22Rv1 (cell line): ENCODE measurements at regions not wholly inside any gene's neighbourhood (a gene's known extent, or its start where the extent isn't known, plus 50 kb on each side); places are given as distances from the start of the nearest gene placed in this dataset.

ENCODE experiments used
- ZFX ChIP-seq: fragments of 450-650 bp; IDR thresholded peaks from 2 replicates; pipeline ENCODE4 v1.6.1; 2017; ENCODE audit warnings: antibody characterized with exemption, borderline replicate concordance
- TF ChIP-seq, protein P1 (sequence below): fragments of 450-650 bp; IDR thresholded peaks from 2 replicates; pipeline ENCODE4 v1.5.1; 2017; ENCODE audit warnings: mild to moderate bottlenecking

- TF ChIP-seq, protein P1, sequence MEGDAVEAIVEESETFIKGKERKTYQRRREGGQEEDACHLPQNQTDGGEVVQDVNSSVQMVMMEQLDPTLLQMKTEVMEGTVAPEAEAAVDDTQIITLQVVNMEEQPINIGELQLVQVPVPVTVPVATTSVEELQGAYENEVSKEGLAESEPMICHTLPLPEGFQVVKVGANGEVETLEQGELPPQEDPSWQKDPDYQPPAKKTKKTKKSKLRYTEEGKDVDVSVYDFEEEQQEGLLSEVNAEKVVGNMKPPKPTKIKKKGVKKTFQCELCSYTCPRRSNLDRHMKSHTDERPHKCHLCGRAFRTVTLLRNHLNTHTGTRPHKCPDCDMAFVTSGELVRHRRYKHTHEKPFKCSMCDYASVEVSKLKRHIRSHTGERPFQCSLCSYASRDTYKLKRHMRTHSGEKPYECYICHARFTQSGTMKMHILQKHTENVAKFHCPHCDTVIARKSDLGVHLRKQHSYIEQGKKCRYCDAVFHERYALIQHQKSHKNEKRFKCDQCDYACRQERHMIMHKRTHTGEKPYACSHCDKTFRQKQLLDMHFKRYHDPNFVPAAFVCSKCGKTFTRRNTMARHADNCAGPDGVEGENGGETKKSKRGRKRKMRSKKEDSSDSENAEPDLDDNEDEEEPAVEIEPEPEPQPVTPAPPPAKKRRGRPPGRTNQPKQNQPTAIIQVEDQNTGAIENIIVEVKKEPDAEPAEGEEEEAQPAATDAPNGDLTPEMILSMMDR, result no peak
- no peak for TF ChIP-seq ZFX
Measured at GRCh38 chr6:10331334-10331968, 83.4 kb downstream of the TFAP2A start.
